PC-9 (cell line): ENCODE measurements at regions not wholly inside any gene's neighbourhood (a gene's known extent, or its start where the extent isn't known, plus 50 kb on each side); places are given as distances from the start of the nearest gene placed in this dataset.

Experiments
- BruUV-seq: library from RNA; stranded (reverse); fragments of 400-500 nt; replicated peaks from 2 replicates; lab custom pipeline; 2021; lab: Mats Ljungman, UMichigan
- CTCF ChIA-PET: fragments of 300-600 bp; sonication (Branson Sonifier 250); formaldehyde crosslinking; loops from one replicate; lab custom pipeline; 2022; ENCODE audit warnings: antibody characterized with exemption; lab: Charles Lee
- POLR2A ChIA-PET: fragments of 300-600 bp; sonication (Branson Sonifier 250); formaldehyde crosslinking; loops from one replicate; lab custom pipeline; 2022; ENCODE audit warnings: antibody characterized with exemption; ENCODE audit not compliant: unreplicated experiment; lab: Charles Lee
- DNase-seq, 2 experiments: peaks; one replicate each; pipeline versions ENCODE4 v3.0.0 to v3.0.0-alpha.2; 2015 to 2022; ENCODE audit warnings: mixed read lengths in 1 of 2
- H2AFZ ChIP-seq: fragments of 200-600 bp; sonication (generic); 2 replicates; pipeline ENCODE4 v1.8.1; 2017; ENCODE audit warnings: antibody characterized with exemption
- H3F3A ChIP-seq: fragments of 200-600 bp; sonication (generic); 2 replicates; pipeline ENCODE4 v1.8.1; 2017; ENCODE audit warnings: antibody characterized with exemption, mild to moderate bottlenecking, low read depth; ENCODE audit not compliant: insufficient read depth
- H3K27ac ChIP-seq: fragments of 200-600 bp; sonication (generic); 2 replicates; pipeline ENCODE4 v1.6.1; 2016; ENCODE audit warnings: mixed run types
- H3K27me3 ChIP-seq: fragments of 200-600 bp; sonication (generic); 2 replicates; pipeline ENCODE4 v1.6.1; 2016; ENCODE audit warnings: low read depth, mixed run types; ENCODE audit not compliant: insufficient read depth
- H3K36me3 ChIP-seq: fragments of 200-600 bp; sonication (generic); 2 replicates; pipeline ENCODE4 v1.6.1; 2016; ENCODE audit warnings: low read depth, mixed run types
- H3K4me1 ChIP-seq: fragments of 200-600 bp; sonication (generic); replicated peaks from 2 replicates; pipeline ENCODE4 v1.6.1; 2016; ENCODE audit warnings: mixed run types; ENCODE audit not compliant: insufficient read depth
- H3K4me2 ChIP-seq: fragments of 200-600 bp; sonication (generic); 2 replicates; pipeline ENCODE4 v1.6.1; 2017; ENCODE audit warnings: mixed run types
- H3K4me3 ChIP-seq: fragments of 200-600 bp; sonication (generic); 2 replicates; pipeline ENCODE4 v1.6.1; 2016; ENCODE audit warnings: mixed run types
- H3K79me2 ChIP-seq: fragments of 200-600 bp; sonication (generic); 2 replicates; pipeline ENCODE4 v1.6.1; 2017; ENCODE audit warnings: low read depth, mixed run types
- H3K9me2 ChIP-seq: fragments of 200-600 bp; sonication (generic); 2 replicates; pipeline ENCODE4 v1.8.1; 2017; ENCODE audit warnings: mild to moderate bottlenecking; ENCODE audit not compliant: insufficient read depth
- H3K9me3 ChIP-seq: fragments of 200-600 bp; sonication (generic); 2 replicates; pipeline ENCODE4 v1.8.1; 2016; ENCODE audit warnings: low read depth; ENCODE audit not compliant: insufficient read depth
- H4K20me1 ChIP-seq: fragments of 200-600 bp; sonication (generic); 2 replicates; pipeline ENCODE4 v1.8.1; 2017; ENCODE audit not compliant: insufficient read depth
- EZH2 ChIP-seq: fragments of 200-600 bp; sonication (generic); IDR thresholded peaks from 2 replicates; pipeline ENCODE4 v1.8.0; 2017; ENCODE audit warnings: antibody characterized with exemption, low read depth
- intact Hi-C: fragments of 100-400 bp; cut with micrococcal nuclease; formaldehyde crosslinking; loops from one replicate; pipeline ENCODE4 v1.10.0; 2022; ENCODE audit not compliant: unreplicated experiment
- TF ChIP-seq, protein P1 (sequence below): fragments of 200-600 bp; sonication (generic); conservative IDR thresholded peaks from 2 replicates; pipeline ENCODE4 v1.6.1; 2017; ENCODE audit warnings: mixed run types, antibody characterized with exemption, mild to moderate bottlenecking, moderate library complexity

DNA sequence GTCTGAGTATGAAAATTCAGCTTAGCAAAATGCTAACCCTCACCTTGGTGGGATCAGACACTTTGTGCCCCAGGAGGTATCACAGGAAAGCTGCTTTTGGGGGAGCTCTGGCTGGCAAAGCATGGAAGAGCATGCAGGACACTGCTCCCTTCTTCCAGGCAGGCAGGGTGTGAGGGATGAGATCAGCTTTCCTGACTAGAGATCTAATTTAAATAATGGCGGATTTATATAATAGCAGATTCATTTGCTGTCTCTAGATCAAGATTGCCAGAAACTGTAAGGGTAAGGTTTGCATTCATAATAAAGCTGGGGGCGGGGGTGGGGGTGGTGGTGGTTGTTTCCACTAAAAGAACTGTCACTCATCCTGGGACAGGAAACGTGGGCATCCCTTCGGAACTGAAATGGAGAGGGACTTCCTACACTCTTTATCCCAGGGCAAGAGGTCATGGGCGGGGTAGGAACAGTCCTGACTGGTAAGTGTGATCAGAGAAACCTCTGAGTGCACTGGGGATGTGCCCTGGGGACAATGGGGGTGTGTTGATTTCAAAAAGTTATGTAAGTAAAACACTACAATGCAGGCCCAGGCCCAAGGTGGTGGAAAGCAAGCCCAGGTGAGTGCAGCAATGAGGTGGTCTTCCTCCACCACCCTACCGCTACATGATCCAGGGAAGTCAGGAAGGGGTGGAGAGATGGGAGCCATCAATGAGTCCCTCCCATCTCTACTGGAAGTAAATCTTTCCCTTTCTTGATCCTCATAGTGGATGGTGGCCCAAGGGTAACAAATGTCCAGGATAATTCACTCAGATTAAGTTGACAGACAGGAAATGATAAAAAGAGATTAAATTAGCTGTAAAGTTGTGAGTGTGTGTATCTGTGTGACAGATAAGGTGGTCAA, 171.4 kb upstream of the SERPINE2 start:
- ChIA-PET POLR2A (no interaction called here), CTCF (no interaction called here)
- Histone ChIP-seq H3F3A (no peaks in the 10 kb centered on the region), H3K9me3 (no peaks in the 10 kb centered on the region), H3K4me2 (no peak overlapping the region), H3K9me2 (no peaks in the 10 kb centered on the region), H3K4me3 (no peak overlapping the region), H3K4me1 (no peaks in the 10 kb centered on the region), H3K27me3 (no peaks in the 10 kb centered on the region), H2AFZ (no peak overlapping the region; the same call in 1 of the 2 replicates), H3K79me2 (no peaks in the 10 kb centered on the region), H3K27ac (no peak overlapping the region), H4K20me1 (no peaks in the 10 kb centered on the region), H3K36me3 (no peaks in the 10 kb centered on the region)
- DNase-seq, result no peak
- intact Hi-C loops, result no loop called here
- BruUV-seq, result no TSS peak
- no peak for TF ChIP-seq EZH2
- TF ChIP-seq, protein P1, sequence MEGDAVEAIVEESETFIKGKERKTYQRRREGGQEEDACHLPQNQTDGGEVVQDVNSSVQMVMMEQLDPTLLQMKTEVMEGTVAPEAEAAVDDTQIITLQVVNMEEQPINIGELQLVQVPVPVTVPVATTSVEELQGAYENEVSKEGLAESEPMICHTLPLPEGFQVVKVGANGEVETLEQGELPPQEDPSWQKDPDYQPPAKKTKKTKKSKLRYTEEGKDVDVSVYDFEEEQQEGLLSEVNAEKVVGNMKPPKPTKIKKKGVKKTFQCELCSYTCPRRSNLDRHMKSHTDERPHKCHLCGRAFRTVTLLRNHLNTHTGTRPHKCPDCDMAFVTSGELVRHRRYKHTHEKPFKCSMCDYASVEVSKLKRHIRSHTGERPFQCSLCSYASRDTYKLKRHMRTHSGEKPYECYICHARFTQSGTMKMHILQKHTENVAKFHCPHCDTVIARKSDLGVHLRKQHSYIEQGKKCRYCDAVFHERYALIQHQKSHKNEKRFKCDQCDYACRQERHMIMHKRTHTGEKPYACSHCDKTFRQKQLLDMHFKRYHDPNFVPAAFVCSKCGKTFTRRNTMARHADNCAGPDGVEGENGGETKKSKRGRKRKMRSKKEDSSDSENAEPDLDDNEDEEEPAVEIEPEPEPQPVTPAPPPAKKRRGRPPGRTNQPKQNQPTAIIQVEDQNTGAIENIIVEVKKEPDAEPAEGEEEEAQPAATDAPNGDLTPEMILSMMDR, result no peak

- H3K4me1 ChIP-seq, result no peaks in the 10 kb centered on the region
- no peak overlapping the region for H3K4me2 ChIP-seq
- no peaks in the 10 kb centered on the region for H3K9me2 ChIP-seq
- TF ChIP-seq, protein P1, result no peak
- no peak for TF ChIP-seq EZH2
- H3K79me2 ChIP-seq, result no peaks in the 10 kb centered on the region
- POLR2A ChIA-PET, result no interaction called here
- no peak overlapping the region for H3K27ac ChIP-seq
- intact Hi-C loops, result no loop called here
- no peak overlapping the region; the same call in 1 of the 2 replicates for H2AFZ ChIP-seq
- BruUV-seq, result no TSS peak
- H3K9me3 ChIP-seq, result no peaks in the 10 kb centered on the region
- no peaks in the 10 kb centered on the region for H3F3A ChIP-seq
- H3K4me3 ChIP-seq, result no peak overlapping the region
- no peaks in the 10 kb centered on the region for H3K27me3 ChIP-seq
- DNase-seq, result no peak
- no peaks in the 10 kb centered on the region for H3K36me3 ChIP-seq
- CTCF ChIA-PET, result no interaction called here
- no peaks in the 10 kb centered on the region for H4K20me1 ChIP-seq
These were observed 170.6 kb upstream of the SERPINE2 start for GRCh38 chr2:224209555-224210285.

DNA sequence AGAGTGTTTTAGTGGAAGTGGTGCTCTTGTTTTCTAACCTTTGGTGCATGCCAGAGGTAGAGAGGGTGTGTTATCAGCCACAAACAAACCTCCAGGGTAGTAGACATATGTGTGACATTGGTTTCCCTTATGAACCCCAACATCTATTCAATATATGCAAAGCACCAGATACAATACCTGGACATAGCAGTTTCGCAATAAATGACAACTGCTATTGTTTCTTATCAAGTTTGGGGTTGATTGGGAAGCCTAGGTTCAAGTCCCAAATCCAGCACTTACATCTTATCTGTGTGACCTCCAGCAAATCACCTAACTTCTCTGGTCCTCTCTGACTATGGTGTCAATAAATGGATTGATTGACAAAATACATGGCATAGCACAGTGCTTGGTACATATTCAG, 169.4 kb upstream of the SERPINE2 start:
- no peaks in the 10 kb centered on the region for H4K20me1 ChIP-seq
- H3K4me3 ChIP-seq, result no peak overlapping the region
- ChIA-PET CTCF (interaction anchor here (0.6 kb wide), 1 partner anchor 233 kb away, joined by 3 read pairs; no protein-coding TSS in a partner anchor), POLR2A (no interaction called here)
- no peaks in the 10 kb centered on the region for H3K4me1 ChIP-seq
- no peak for TF ChIP-seq EZH2
- TF ChIP-seq, protein P1, result no peak
- H3F3A ChIP-seq, result no peaks in the 10 kb centered on the region
- intact Hi-C loops, result no loop called here
- H3K4me2 ChIP-seq, result no peak overlapping the region
- H3K9me3 ChIP-seq, result no peaks in the 10 kb centered on the region
- H3K36me3 ChIP-seq, result no peaks in the 10 kb centered on the region
- H3K27me3 ChIP-seq, result no peaks in the 10 kb centered on the region
- no peak for DNase-seq
- no peak overlapping the region for H3K27ac ChIP-seq
- H3K9me2 ChIP-seq, result no peaks in the 10 kb centered on the region
- BruUV-seq, result no TSS peak
- H2AFZ ChIP-seq, result no peak overlapping the region
- H3K79me2 ChIP-seq, result no peaks in the 10 kb centered on the region
